B cell (primary cell): ENCODE measurements at regions not wholly inside any gene's neighbourhood (a gene's known extent, or its start where the extent isn't known, plus 50 kb on each side); places are given as distances from the start of the nearest gene placed in this dataset.

Experiments
- ATAC-seq: fragments of 200-7000 bp; cut with Tn5 transposase; one replicate; pipeline ENCODE4 v1.10.0; 2021; ENCODE audit warnings: low read depth, mild to moderate bottlenecking, moderate number of reproducible peaks, moderate library complexity
- CTCF ChIA-PET: fragments of 350-600 bp; sonication (Branson Sonifier 250); formaldehyde crosslinking; loops from one replicate; lab custom pipeline; 2021; ENCODE audit warnings: antibody characterized with exemption, inconsistent platforms; lab: Charles Lee
- POLR2A ChIA-PET: fragments of 350-600 bp; sonication (Branson Sonifier 250); formaldehyde crosslinking; loops from one replicate; lab custom pipeline; 2021; ENCODE audit warnings: antibody characterized with exemption; lab: Charles Lee
- DNase-seq: peaks from one replicate; pipeline ENCODE4 v3.0.0; 2013
- H2AFZ ChIP-seq: 2 replicates; pipeline ENCODE4 v1.6.1; 2012; ENCODE audit warnings: mild to moderate bottlenecking, low read depth, low read length; ENCODE audit not compliant: insufficient read depth, poor library complexity, severe bottlenecking
- H3K27ac ChIP-seq, 2 donors: 1 replicate in 1 of 2; 2 replicates in 1 of 2; pipeline ENCODE4 v1.5.1; 2012 to 2013; ENCODE audit warnings: low read length in 2 of 2, mild to moderate bottlenecking in 2 of 2, moderate library complexity in 1 of 2
- H3K27me3 ChIP-seq, 4 experiments: fragments of 200-600 bp in 1 of 4; sonication (generic) in 1 of 4; replicated peaks in 1 of 4; 1 replicate in 2 of 4; 2 replicates in 2 of 4; pipeline versions ENCODE4 v1.6.1 to v1.7.0; 2013 to 2016; ENCODE audit warnings: low read length in 3 of 4, mild to moderate bottlenecking in 2 of 4, mixed read lengths in 1 of 4, moderate library complexity in 1 of 4; ENCODE audit not compliant: insufficient read depth in 4 of 4, control insufficient read depth in 3 of 4; ENCODE audit errors: control extremely low read depth in 1 of 4
- H3K36me3 ChIP-seq, 2 experiments: replicated peaks in 1 of 2; 1 replicate in 1 of 2; 2 replicates in 1 of 2; pipeline versions ENCODE4 v1.6.1 to v1.7.1; 2013; ENCODE audit warnings: low read length in 1 of 2; ENCODE audit not compliant: insufficient read depth in 2 of 2, control insufficient read depth in 1 of 2; ENCODE audit errors: control extremely low read depth in 1 of 2, extremely low read depth in 1 of 2
- H3K4me1 ChIP-seq, 2 donors: fragments of 200-600 bp in 1 of 2; sonication (generic) in 1 of 2; 1 replicate in 1 of 2; 2 replicates in 1 of 2; pipeline versions ENCODE4 v1.5.1 to v1.6.1; 2013 to 2017; ENCODE audit warnings: low read length in 2 of 2; ENCODE audit not compliant: control insufficient read depth in 2 of 2, insufficient read depth in 2 of 2
- H3K4me2 ChIP-seq: replicated peaks from 2 replicates; pipeline ENCODE3; 2012; ENCODE audit warnings: mild to moderate bottlenecking, low read depth, low read length; ENCODE audit not compliant: poor library complexity, severe bottlenecking
- H3K4me3 ChIP-seq, 5 experiments: fragments of 200-600 bp in 1 of 5; sonication (generic) in 1 of 5; 1 replicate in 3 of 5; 2 replicates in 2 of 5; pipeline versions ENCODE4 v1.5.1 to v1.7.0; 2011 to 2016; ENCODE audit warnings: low read length in 4 of 5, mild to moderate bottlenecking in 4 of 5, low read depth in 2 of 5, control low read depth in 1 of 5, moderate library complexity in 1 of 5; ENCODE audit not compliant: insufficient read depth in 1 of 5; ENCODE audit errors: control extremely low read depth in 1 of 5, extremely low read depth in 1 of 5
- H3K79me2 ChIP-seq: fragments of 200-600 bp; sonication (generic); one replicate; pipeline ENCODE4 v1.6.0; 2016; ENCODE audit warnings: low read length; ENCODE audit not compliant: control insufficient read depth, insufficient read depth
- H3K9ac ChIP-seq: fragments of 200-600 bp; sonication (generic); 2 replicates; pipeline ENCODE4 v1.6.1; 2017; ENCODE audit warnings: mild to moderate bottlenecking, low read length, moderate library complexity
- H3K9me3 ChIP-seq, 3 donors: one replicate each; pipeline versions ENCODE4 v1.6.1 to v1.7.1; 2013; ENCODE audit warnings: low read length in 2 of 3; ENCODE audit not compliant: control insufficient read depth in 2 of 3, insufficient read depth in 1 of 3; ENCODE audit errors: control extremely low read depth in 1 of 3
- H4K20me1 ChIP-seq: 2 replicates; pipeline ENCODE4 v1.6.0; 2012; ENCODE audit warnings: mild to moderate bottlenecking, low read length; ENCODE audit not compliant: insufficient read depth, control insufficient read depth, poor library complexity, severe bottlenecking
- H3K27ac Mint-ChIP-seq: one replicate; pipeline ENCODE4 v1.8.0; 2021; ENCODE audit warnings: mixed read lengths
- H3K27me3 Mint-ChIP-seq: one replicate; pipeline ENCODE4 v1.8.0; 2021; ENCODE audit warnings: mixed read lengths
- H3K4me1 Mint-ChIP-seq: one replicate; pipeline ENCODE4 v1.8.0; 2021; ENCODE audit warnings: mixed read lengths
- H3K4me3 Mint-ChIP-seq: one replicate; pipeline ENCODE4 v1.8.0; 2021; ENCODE audit warnings: mixed read lengths
- H3K9me3 Mint-ChIP-seq: one replicate; pipeline ENCODE4 v1.8.0; 2022; ENCODE audit warnings: mixed read lengths; ENCODE audit not compliant: insufficient read depth
- CTCF ChIP-seq: fragments of 200-600 bp; IDR thresholded peaks from one replicate; pipeline ENCODE4 v1.8.0; 2022; ENCODE audit warnings: antibody characterized with exemption, mild to moderate bottlenecking
- EZH2 ChIP-seq: IDR thresholded peaks from 2 replicates; pipeline ENCODE4 v1.6.1; 2012; ENCODE audit warnings: borderline replicate concordance, low read depth, mild to moderate bottlenecking, moderate library complexity, low read length; ENCODE audit not compliant: insufficient read depth, poor library complexity, severe bottlenecking
- WGBS: methylation state at CpG from one replicate; pipeline ENCODE4 v1.1.5; 2013; ENCODE audit warnings: missing lambda C conversion rate; ENCODE audit not compliant: insufficient coverage; 5-methylcytosine and 5-hydroxymethylcytosine counted together
- intact Hi-C: fragments of 100-400 bp; cut with micrococcal nuclease; formaldehyde crosslinking; loops from one replicate; pipeline ENCODE4 v1.10.0; 2022

- no peak overlapping the region for H3K4me3 Mint-ChIP-seq
- CTCF ChIA-PET: no interaction called here
- WGBS: 95% methylated on average over 13 of the region's 22 CpGs
Observed at GRCh38 chr14:101330416-101331140, 230.7 kb upstream of the DIO3 start.

More at GRCh38 chr14:101330416-101331140, 230.7 kb upstream of the DIO3 start:
- Histone ChIP-seq H3K27ac (no peak overlapping the region), H4K20me1 (no peaks in the 10 kb centered on the region), H2AFZ (no peak overlapping the region), H3K9ac (no peak overlapping the region), H3K4me1 (no peaks in the 10 kb centered on the region), H3K79me2 (no peaks in the 10 kb centered on the region), H3K27me3 (peaks cover 0 to 3% (median 0%) of the 10 kb centered on the region in 4 experiments), H3K4me2 (no peak overlapping the region), H3K9me3 (peaks cover 0 to 19% (median 3%) of the 10 kb centered on the region in 3 donors), H3K36me3 (no peaks in the 10 kb centered on the region), H3K4me3 (no peak overlapping the region)
- Mint-ChIP-seq H3K4me1 (no peaks in the 10 kb centered on the region), H3K27me3 (peaks cover 3% of the 10 kb centered on the region), H3K27ac (no peak overlapping the region), H3K9me3 (peaks cover 3% of the 10 kb centered on the region)
- ATAC-seq: no peak
- DNase-seq: no peak
- intact Hi-C loops: no loop called here
- TF ChIP-seq EZH2 (no peak), CTCF (no peak)
- POLR2A ChIA-PET: no interaction called here
